ENCODE measurements at regions not wholly inside any gene's neighbourhood (a gene's known extent, or its start where the extent isn't known, plus 50 kb on each side); places are given as distances from the start of the nearest gene placed in this dataset.

- TF ChIP-seq CTCF (IDR thresholded peaks at IDR 0.05), result no peak
- TF ChIP-seq POLR2A (IDR thresholded peaks at IDR 0.05), result no peak
These were observed 294.7 kb upstream of the SLC30A5 start for GRCh38 chr5:68798877-68799843.
